ENCODE measurements at regions not wholly inside any gene's neighbourhood (a gene's known extent, or its start where the extent isn't known, plus 50 kb on each side); places are given as distances from the start of the nearest gene placed in this dataset.

DNA sequence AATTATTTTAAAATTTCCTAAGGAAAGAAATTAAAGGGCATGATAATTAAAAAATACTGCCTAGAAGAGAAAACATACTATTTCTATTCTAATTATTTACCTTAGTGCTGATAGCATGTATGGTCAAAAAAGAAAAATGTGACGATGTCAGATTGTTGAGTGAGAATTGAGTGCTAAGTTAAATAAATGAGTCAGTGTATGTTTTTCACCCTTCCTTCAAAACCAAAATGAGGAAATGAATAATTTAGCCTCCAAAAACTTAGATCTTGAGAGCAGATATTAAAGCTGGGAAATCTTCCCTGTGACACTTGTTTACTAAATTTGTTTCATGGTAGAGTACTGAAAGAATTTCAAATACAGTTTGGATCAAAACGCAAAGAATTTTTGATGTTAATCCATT lies 58.6 kb upstream of the NYAP2 start:
- no TSS peak for BruUV-seq (replicated peaks)
- no peaks in the 10 kb centered on the region for H3K36me3 ChIP-seq (ENCODE audit: control insufficient read depth in 2 of 2, insufficient read depth in 2 of 2, low read length in 1 of 2)
- no peak for TF ChIP-seq USF2 (IDR thresholded peaks at IDR 0.05; ENCODE audit: borderline replicate concordance, low read depth, low read length)
- TF ChIP-seq HDAC2 (IDR thresholded peaks at IDR 0.05), result no peak
- no peak for TF ChIP-seq DPF2 (IDR thresholded peaks at IDR 0.05)
- no peak for TF ChIP-seq JUNB (IDR thresholded peaks at IDR 0.05)
- TF ChIP-seq STAT3 (IDR thresholded peaks at IDR 0.05; ENCODE audit: low read depth, low read length), result no peak
- no peak for TF ChIP-seq CEBPZ (IDR thresholded peaks at IDR 0.05; ENCODE audit: low read depth, low read length)
- no peak for TF ChIP-seq NBN (IDR thresholded peaks at IDR 0.05)
- no peak for TF ChIP-seq E2F4 (IDR thresholded peaks at IDR 0.05; ENCODE audit: low read depth, low read length)
- TF ChIP-seq SP1 (IDR thresholded peaks at IDR 0.05; ENCODE audit: low read depth, low read length), result no peak
- no peak for TF ChIP-seq ETV6 (conservative IDR thresholded peaks at IDR 0.05 in 1 of 2, IDR thresholded peaks at IDR 0.05 in 1 of 2; ENCODE audit: borderline replicate concordance in 1 of 2, low read depth in 1 of 2)
- TF ChIP-seq ESRRA (IDR thresholded peaks at IDR 0.05; ENCODE audit: low read length), result no peak
- no peak for TF ChIP-seq MTA2 (IDR thresholded peaks at IDR 0.05; ENCODE audit: low read depth)
- no peak for TF ChIP-seq SUPT20H (IDR thresholded peaks at IDR 0.05; ENCODE audit: borderline replicate concordance, control insufficient read depth, low read depth, low read length)
- TF ChIP-seq SMAD5 (IDR thresholded peaks at IDR 0.05; ENCODE audit: low read depth), result no peak
- TF ChIP-seq, protein P1, sequence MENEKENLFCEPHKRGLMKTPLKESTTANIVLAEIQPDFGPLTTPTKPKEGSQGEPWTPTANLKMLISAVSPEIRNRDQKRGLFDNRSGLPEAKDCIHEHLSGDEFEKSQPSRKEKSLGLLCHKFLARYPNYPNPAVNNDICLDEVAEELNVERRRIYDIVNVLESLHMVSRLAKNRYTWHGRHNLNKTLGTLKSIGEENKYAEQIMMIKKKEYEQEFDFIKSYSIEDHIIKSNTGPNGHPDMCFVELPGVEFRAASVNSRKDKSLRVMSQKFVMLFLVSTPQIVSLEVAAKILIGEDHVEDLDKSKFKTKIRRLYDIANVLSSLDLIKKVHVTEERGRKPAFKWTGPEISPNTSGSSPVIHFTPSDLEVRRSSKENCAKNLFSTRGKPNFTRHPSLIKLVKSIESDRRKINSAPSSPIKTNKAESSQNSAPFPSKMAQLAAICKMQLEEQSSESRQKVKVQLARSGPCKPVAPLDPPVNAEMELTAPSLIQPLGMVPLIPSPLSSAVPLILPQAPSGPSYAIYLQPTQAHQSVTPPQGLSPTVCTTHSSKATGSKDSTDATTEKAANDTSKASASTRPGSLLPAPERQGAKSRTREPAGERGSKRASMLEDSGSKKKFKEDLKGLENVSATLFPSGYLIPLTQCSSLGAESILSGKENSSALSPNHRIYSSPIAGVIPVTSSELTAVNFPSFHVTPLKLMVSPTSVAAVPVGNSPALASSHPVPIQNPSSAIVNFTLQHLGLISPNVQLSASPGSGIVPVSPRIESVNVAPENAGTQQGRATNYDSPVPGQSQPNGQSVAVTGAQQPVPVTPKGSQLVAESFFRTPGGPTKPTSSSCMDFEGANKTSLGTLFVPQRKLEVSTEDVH (IDR thresholded peaks at IDR 0.05; ENCODE audit: low read depth, partially characterized antibody), result no peak
- DNase-seq (ENCODE audit: low read depth, low spot score) (no peak), FAIRE-seq (no peak), ATAC-seq (no peak)
- H4K20me1 ChIP-seq (ENCODE audit: control insufficient read depth, insufficient read depth), result no peaks in the 10 kb centered on the region
- ChIA-PET SMC1A (ENCODE audit: uncharacterized antibody, unreplicated experiment) (no interaction called here), POLR2A (no interaction called here), CTCF (no interaction called here), RAD21 (ENCODE audit: unreplicated experiment) (no interaction called here)
- no peak overlapping the region for H2AFZ ChIP-seq (ENCODE audit: control insufficient read depth, low read depth, low read length)
- WGBS (ENCODE audit: insufficient coverage, insufficient replicate concordance, low lambda C conversion rate, missing lambda C conversion rate), result 0% methylated on average over 2 of the region's 2 CpGs
- H3K4me2 ChIP-seq (ENCODE audit: control insufficient read depth, insufficient read depth), result no peak overlapping the region
- no peak overlapping the region for H3K4me3 ChIP-seq
- H3K4me1 ChIP-seq (ENCODE audit: control insufficient read depth, insufficient read depth, low read length), result no peaks in the 10 kb centered on the region
- in situ Hi-C loops (cut with MboI) (no loop called here), intact Hi-C loops (cut with micrococcal nuclease; ENCODE audit: unreplicated experiment) (no loop called here)
- no peaks in the 10 kb centered on the region for H3K79me2 ChIP-seq (ENCODE audit: control insufficient read depth, insufficient read depth, low read length)
- no peaks in the 10 kb centered on the region; the same call in 2 of the 3 replicates for H3K9me3 ChIP-seq (replicated peaks; ENCODE audit: control insufficient read depth, insufficient read depth, low read length)
- no peak overlapping the region for H3K27ac ChIP-seq (ENCODE audit: control insufficient read depth, insufficient read depth)
- H3K9ac ChIP-seq (ENCODE audit: control insufficient read depth, insufficient read depth, low read length), result no peak overlapping the region
- H3K27me3 ChIP-seq (replicated peaks in 1 of 2; ENCODE audit: control insufficient read depth in 2 of 2, insufficient read depth in 2 of 2, low read length in 1 of 2), result no peaks in the 10 kb centered on the region
